ENCODE measurements at regions not wholly inside any gene's neighbourhood (a gene's known extent, or its start where the extent isn't known, plus 50 kb on each side); places are given as distances from the start of the nearest gene placed in this dataset.

- Mint-ChIP-seq H3K36me3 (ENCODE audit: low read depth, unreplicated experiment) (no peaks in the 10 kb centered on the region), H3K27ac (ENCODE audit: unreplicated experiment) (no peak overlapping the region), H3K4me3 (ENCODE audit: unreplicated experiment) (no peak overlapping the region), H3K9me3 (ENCODE audit: unreplicated experiment) (no peaks in the 10 kb centered on the region), H3K4me1 (ENCODE audit: unreplicated experiment) (no peaks in the 10 kb centered on the region), H3K27me3 (ENCODE audit: unreplicated experiment) (no peaks in the 10 kb centered on the region)
- no peak for DNase-seq (ENCODE audit: low spot score)
- TF ChIP-seq CTCF (IDR thresholded peaks at IDR 0.05; ENCODE audit: unreplicated experiment): no peak
Observed at GRCh38 chr6:142633317-142633716, 311.7 kb downstream of the HIVEP2 start.

- no peaks in the 10 kb centered on the region for H3K36me3 Mint-ChIP-seq (ENCODE audit: low read depth, unreplicated experiment)
- no peak for TF ChIP-seq CTCF (IDR thresholded peaks at IDR 0.05; ENCODE audit: unreplicated experiment)
- no peaks in the 10 kb centered on the region for H3K27me3 Mint-ChIP-seq (ENCODE audit: unreplicated experiment)
- DNase-seq (ENCODE audit: low spot score): no peak
- H3K27ac Mint-ChIP-seq (ENCODE audit: unreplicated experiment): no peak overlapping the region
- no peaks in the 10 kb centered on the region for H3K9me3 Mint-ChIP-seq (ENCODE audit: unreplicated experiment)
- no peaks in the 10 kb centered on the region for H3K4me1 Mint-ChIP-seq (ENCODE audit: unreplicated experiment)
- H3K4me3 Mint-ChIP-seq (ENCODE audit: unreplicated experiment): no peak overlapping the region
Observed at GRCh38 chr6:142635130-142635529, 309.8 kb downstream of the HIVEP2 start.

DNA sequence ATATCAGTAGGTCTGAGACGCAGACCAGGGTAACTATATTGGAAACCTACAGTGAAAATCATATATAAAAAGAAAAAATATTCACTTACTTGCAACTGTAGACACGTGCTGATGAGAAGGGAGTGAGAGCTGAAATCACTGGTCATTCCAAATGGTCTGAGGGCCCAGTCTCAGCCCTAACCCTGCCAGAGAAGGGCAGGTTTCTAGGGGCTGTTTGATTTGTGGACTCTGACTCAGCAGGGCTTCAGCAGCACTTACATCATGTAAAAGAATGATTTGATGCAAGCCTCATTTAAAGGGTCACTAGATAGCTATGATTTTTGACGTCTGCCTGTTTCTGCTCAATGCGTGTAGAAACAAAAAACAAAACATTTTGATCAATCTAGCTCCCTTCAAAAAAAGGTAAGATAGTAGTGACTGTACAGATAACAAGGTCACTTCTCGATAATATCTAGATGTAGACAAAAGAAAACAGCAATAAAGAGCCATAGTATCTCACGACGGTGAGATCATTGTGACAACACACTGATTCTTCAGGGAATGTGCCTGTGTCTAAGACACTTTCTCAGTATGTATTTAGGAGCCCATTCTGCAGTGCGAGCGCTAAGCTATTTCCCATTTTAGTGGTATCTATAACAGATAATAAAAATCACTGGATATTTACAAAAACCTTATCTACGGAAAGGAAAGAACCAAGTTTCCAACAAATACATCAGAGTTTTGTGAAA, 307.2 kb downstream of the HIVEP2 start:
- no peaks in the 10 kb centered on the region for H3K4me1 Mint-ChIP-seq (ENCODE audit: unreplicated experiment)
- H3K36me3 Mint-ChIP-seq (ENCODE audit: low read depth, unreplicated experiment): no peaks in the 10 kb centered on the region
- no peak overlapping the region for H3K4me3 Mint-ChIP-seq (ENCODE audit: unreplicated experiment)
- no peak for TF ChIP-seq CTCF (IDR thresholded peaks at IDR 0.05; ENCODE audit: unreplicated experiment)
- no peaks in the 10 kb centered on the region for H3K9me3 Mint-ChIP-seq (ENCODE audit: unreplicated experiment)
- no peak for DNase-seq (ENCODE audit: low spot score)
- no peaks in the 10 kb centered on the region for H3K27me3 Mint-ChIP-seq (ENCODE audit: unreplicated experiment)
- no peak overlapping the region for H3K27ac Mint-ChIP-seq (ENCODE audit: unreplicated experiment)

DNA sequence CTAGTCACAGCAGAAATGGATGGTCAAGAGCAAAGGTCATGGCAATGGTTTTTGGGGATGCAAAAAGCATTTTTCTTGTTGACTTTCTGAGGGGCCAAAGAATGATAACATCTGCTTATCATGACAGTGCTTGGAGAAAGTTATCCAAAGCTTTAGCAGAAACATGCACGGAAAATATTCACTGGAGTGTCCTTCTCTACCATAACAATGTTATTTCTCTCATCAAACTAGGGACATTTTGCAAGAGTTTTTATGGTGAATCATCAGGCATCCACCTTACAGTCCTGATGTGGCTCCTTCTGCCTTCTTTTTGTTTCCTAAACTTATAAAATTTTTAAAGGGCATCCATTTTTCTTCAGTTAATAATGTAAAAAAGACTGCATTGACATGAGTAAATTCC, 302.3 kb downstream of the HIVEP2 start:
- Mint-ChIP-seq H3K4me1 (ENCODE audit: unreplicated experiment) (peaks cover 4% of the 10 kb centered on the region), H3K36me3 (ENCODE audit: low read depth, unreplicated experiment) (no peaks in the 10 kb centered on the region), H3K9me3 (ENCODE audit: unreplicated experiment) (no peaks in the 10 kb centered on the region), H3K27me3 (ENCODE audit: unreplicated experiment) (no peaks in the 10 kb centered on the region), H3K4me3 (ENCODE audit: unreplicated experiment) (no peak overlapping the region), H3K27ac (ENCODE audit: unreplicated experiment) (no peak overlapping the region)
- no peak for DNase-seq (ENCODE audit: low spot score)
- TF ChIP-seq CTCF (IDR thresholded peaks at IDR 0.05; ENCODE audit: unreplicated experiment): no peak

GRCh38 chr6:142644866-142645265, 300.1 kb downstream of the HIVEP2 start:
- Mint-ChIP-seq H3K4me1 (ENCODE audit: unreplicated experiment) (peaks cover 10% of the 10 kb centered on the region), H3K27ac (ENCODE audit: unreplicated experiment) (no peak overlapping the region)

More at GRCh38 chr6:142644866-142645265, 300.1 kb downstream of the HIVEP2 start:
- no peak for TF ChIP-seq CTCF (IDR thresholded peaks at IDR 0.05; ENCODE audit: unreplicated experiment)
- no peaks in the 10 kb centered on the region for H3K36me3 Mint-ChIP-seq (ENCODE audit: low read depth, unreplicated experiment)
- H3K9me3 Mint-ChIP-seq (ENCODE audit: unreplicated experiment): no peaks in the 10 kb centered on the region
- DNase-seq (ENCODE audit: low spot score): no peak
- no peak overlapping the region for H3K4me3 Mint-ChIP-seq (ENCODE audit: unreplicated experiment)
- no peaks in the 10 kb centered on the region for H3K27me3 Mint-ChIP-seq (ENCODE audit: unreplicated experiment)

Data from endothelial cell (in vitro differentiated cells).